ENCODE measurements at regions not wholly inside any gene's neighbourhood (a gene's known extent, or its start where the extent isn't known, plus 50 kb on each side); places are given as distances from the start of the nearest gene placed in this dataset.
A peak's percentile ranks its signal among the peaks of the same experiment; 100 is the strongest.
"Not testable (repeated sequence)": the region's sequence is repeated elsewhere in the genome, so short reads cannot be mapped to it uniquely, and the experiment has no call there.

- no peak for DNase-seq
These were observed 159.2 kb upstream of the ALKAL2 start for GRCh38 chr2:446963-447530.

GRCh38 chr2:446303-446874 is 158.5 kb upstream of the ALKAL2 start:
- no peak for DNase-seq

GRCh38 chr2:445896-446295 is 158.0 kb upstream of the ALKAL2 start:
- DNase-seq = no peak

- DNase-seq = peak in 1 of 5 experiments; percentile 43
These were observed 157.3 kb upstream of the ALKAL2 start for GRCh38 chr2:444937-445884.

GRCh38 chr2:443741-444140 is 155.8 kb upstream of the ALKAL2 start:
- DNase-seq = no peak

GRCh38 chr2:443216-443615 is 155.3 kb upstream of the ALKAL2 start:
- DNase-seq = no peak

- no peak for DNase-seq
These were observed 153.5 kb upstream of the ALKAL2 start for GRCh38 chr2:441258-442022.

- no peak for DNase-seq
These were observed 152.5 kb upstream of the ALKAL2 start for GRCh38 chr2:440403-440740.

- DNase-seq = no peak
These were observed 151.9 kb upstream of the ALKAL2 start for GRCh38 chr2:439556-440402.

- DNase-seq = no peak
These were observed 151.2 kb upstream of the ALKAL2 start for GRCh38 chr2:439077-439476.

GRCh38 chr2:437756-438393 is 150.0 kb upstream of the ALKAL2 start:
- peak in 4 of 5 experiments; percentile 16 to 94 (median 64) for DNase-seq

GRCh38 chr2:437180-437579 is 149.3 kb upstream of the ALKAL2 start:
- no peak for DNase-seq

- DNase-seq = no peak
These were observed 148.3 kb upstream of the ALKAL2 start for GRCh38 chr2:436205-436604.

GRCh38 chr2:434625-435024 is 146.7 kb upstream of the ALKAL2 start:
- no peak for DNase-seq

- DNase-seq = no peak
These were observed 145.3 kb upstream of the ALKAL2 start for GRCh38 chr2:433216-433615.

- no peak for DNase-seq
These were observed 142.6 kb upstream of the ALKAL2 start for GRCh38 chr2:430291-431040.

- DNase-seq = peak in 2 of 5 experiments; percentile 12 to 73
These were observed 141.8 kb upstream of the ALKAL2 start for GRCh38 chr2:429575-430254.

GRCh38 chr2:429142-429541 is 141.3 kb upstream of the ALKAL2 start:
- DNase-seq = no peak

- no peak for DNase-seq
These were observed 140.7 kb upstream of the ALKAL2 start for GRCh38 chr2:428591-428990.

- DNase-seq = not testable (repeated sequence)
These were observed 138.8 kb upstream of the ALKAL2 start for GRCh38 chr2:426696-427095.

Data from T-helper 2 cell (primary cell).